ENCODE measurements at regions not wholly inside any gene's neighbourhood (a gene's known extent, or its start where the extent isn't known, plus 50 kb on each side); places are given as distances from the start of the nearest gene placed in this dataset.
"Not testable (repeated sequence)": the region's sequence is repeated elsewhere in the genome, so short reads cannot be mapped to it uniquely, and the experiment has no call there.

DNA sequence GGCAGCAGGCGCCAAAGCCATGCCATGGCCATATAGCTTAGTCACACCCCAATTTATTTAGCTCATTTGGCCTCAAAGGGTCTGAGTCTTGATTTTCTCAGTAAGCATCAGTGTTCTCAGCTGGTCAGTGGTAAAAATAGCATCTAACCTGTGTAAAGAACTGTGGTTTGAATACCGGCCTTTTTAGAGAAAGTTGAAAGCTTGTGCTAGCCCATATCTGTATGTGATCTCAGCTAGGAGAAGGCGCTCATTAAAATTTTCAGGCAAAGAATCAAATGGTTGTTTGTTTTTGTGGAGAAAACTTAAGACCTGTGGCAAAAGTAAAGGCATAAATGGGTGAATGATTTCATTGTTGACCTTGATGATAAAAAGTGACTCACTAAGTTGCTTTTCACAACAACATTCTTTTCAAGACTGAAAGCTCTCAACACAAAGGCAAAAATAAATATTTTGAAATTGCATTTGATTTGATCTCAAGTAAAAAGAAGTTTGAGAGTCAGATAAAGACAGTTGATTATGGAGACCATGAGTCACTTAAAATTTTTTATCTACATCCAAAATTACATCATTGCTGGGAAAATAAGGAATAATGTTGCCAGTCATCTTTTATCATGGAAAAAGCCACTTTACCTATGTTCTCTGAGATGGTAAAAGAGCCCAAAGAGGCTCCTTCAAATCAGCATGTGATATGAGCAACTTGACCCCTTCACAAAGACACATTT, 128.5 kb upstream of the RGS6 start:
- ChIA-PET CTCF (no interaction called here), POLR2A (no interaction called here)

DNA sequence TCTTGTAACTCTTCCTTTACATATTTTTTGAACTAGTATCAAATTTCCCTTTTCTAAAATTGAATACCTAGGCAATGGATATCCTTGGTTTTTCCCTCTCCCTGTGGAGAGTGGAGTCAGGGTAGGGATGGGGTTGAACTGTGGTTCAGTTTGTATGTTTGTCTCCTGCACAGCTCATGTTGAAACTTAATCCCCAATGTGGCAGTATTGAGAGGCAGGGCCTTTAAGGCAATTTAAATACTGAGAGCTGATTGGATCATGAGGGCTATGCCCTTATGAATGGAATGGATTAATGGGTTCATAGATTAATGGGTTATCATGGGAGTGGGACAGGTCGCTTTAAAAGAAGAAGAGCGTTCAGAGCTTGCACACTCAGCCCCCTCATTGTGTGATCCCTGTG, 127.2 kb upstream of the RGS6 start:
- ChIA-PET POLR2A (no interaction called here), CTCF (no interaction called here)

DNA sequence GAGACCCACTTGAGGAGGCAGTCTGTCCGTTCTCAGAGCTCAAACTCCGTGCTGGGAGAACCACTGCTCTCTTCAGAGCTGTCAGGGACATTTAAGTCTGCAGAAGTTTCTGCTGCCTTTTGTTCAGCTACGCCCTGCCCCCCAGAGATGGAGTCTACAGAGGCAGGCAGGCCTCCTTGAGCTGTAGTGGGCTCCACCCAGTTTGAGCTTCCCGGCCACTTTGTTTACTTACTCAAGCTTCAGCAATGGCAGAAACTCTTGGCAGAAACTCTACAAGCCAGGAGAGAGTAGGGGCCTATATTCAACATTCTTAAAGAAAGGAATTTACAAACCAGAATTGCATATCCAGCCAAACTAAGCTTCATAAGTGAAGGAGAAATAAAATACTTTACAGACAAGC, 125.2 kb upstream of the RGS6 start:
- POLR2A ChIA-PET, CTCF ChIA-PET: not testable (repeated sequence)

DNA sequence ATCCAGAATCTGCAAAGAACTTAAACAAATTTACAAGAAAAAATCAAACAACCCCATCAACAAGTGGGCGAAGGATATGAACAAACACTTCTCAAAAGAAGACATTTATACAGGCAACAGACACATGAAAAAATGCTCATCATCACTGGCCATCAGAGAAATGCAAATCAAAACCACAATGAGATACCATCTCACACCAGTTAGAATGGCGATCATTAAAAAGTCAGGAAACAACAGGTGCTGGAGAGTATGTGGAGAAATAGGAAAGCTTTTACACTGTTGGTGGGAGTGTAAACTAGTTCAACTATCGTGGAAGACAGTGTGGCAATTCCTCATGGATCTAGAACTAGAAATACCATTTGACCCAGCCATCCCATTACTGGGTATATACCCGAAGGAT, 121.4 kb upstream of the RGS6 start:
- CTCF ChIA-PET, POLR2A ChIA-PET: not testable (repeated sequence)

DNA sequence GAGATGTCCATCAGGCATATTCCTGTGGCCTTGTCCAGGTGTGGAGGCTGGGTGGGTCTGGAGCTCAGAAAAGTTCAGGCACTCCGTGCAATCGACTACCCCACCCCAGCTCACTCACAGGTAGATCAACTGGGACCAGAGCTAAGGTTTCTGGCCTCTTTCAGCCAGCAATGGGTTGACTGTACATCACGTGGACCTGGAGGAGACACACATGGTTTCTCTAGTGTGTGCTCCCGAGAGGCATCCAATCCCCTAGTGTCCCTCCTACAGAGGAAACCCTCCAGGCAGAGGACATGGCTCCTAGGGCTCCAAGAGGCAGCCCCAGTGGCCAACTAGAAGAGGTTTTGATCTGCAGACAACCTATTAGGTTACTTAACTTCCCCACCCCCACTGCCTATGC, 119.5 kb upstream of the RGS6 start:
- POLR2A ChIA-PET = no interaction called here
- CTCF ChIA-PET = no interaction called here

DNA sequence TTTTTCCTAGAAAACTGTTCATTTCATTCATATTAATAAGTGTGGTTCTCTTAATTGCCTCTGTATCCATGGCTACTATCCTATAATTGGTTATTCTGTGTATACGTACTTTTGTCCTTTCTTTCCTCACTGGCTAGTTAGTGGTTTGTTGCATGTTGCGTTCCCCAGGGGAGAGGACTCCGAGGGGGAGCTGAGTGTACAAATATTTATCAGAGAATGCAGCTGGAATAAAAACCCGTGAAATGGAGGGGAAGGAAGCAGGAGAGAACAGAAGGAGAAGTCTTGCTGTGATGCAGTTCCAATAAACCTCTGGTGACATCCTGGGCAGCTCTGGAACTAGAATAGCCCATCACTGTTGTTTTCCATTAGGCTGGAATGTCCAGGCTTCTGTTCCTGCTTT, 117.1 kb upstream of the RGS6 start:
- ChIA-PET CTCF (no interaction called here), POLR2A (no interaction called here)

DNA sequence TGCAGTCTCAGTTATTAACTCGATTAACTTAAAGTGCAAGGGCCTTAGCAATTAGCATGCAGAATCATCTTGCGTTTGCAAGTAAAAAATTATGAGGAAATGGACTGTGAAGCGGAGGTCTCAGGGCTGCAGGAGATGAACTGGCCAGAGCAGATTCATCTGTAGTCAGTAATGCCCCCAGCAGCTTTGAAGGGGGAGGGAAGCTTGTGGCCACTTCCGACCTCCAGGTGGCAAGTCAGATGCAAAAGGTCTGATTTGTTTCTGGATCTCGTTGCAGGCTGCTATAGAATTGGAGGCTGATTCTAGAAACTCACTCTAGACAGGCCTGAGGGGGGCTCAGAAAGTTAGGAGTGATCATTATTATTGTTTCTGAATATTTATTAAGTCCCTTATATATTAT, 107.4 kb upstream of the RGS6 start:
- POLR2A ChIA-PET = no interaction called here

DNA sequence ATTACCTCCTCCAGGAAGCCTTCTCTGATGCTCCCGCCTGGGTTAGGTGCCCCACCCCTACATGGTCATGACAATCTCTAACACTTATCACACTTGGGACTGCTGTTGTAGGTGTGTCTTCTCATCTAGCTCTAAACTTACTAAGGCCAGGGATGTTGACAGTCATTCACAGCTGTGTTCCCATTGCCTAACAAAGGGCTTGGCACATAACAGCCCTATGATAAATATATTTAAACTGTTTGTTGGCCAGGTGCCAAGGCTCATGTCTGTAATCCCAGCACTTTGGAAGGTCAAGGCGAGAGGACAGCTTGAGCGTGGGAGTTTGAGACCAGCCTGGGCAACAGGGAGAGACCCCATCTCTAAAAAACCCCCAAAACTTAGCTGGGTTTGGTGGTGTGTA, 98.8 kb upstream of the RGS6 start:
- ChIA-PET POLR2A (no interaction called here), CTCF (interaction anchor here (1.3 kb wide), 1 partner anchor 22 kb away, joined by 4 read pairs; no protein-coding TSS in a partner anchor)

More for the DNA sequence above, 107.4 kb upstream of the RGS6 start:
- CTCF ChIA-PET = no interaction called here

DNA sequence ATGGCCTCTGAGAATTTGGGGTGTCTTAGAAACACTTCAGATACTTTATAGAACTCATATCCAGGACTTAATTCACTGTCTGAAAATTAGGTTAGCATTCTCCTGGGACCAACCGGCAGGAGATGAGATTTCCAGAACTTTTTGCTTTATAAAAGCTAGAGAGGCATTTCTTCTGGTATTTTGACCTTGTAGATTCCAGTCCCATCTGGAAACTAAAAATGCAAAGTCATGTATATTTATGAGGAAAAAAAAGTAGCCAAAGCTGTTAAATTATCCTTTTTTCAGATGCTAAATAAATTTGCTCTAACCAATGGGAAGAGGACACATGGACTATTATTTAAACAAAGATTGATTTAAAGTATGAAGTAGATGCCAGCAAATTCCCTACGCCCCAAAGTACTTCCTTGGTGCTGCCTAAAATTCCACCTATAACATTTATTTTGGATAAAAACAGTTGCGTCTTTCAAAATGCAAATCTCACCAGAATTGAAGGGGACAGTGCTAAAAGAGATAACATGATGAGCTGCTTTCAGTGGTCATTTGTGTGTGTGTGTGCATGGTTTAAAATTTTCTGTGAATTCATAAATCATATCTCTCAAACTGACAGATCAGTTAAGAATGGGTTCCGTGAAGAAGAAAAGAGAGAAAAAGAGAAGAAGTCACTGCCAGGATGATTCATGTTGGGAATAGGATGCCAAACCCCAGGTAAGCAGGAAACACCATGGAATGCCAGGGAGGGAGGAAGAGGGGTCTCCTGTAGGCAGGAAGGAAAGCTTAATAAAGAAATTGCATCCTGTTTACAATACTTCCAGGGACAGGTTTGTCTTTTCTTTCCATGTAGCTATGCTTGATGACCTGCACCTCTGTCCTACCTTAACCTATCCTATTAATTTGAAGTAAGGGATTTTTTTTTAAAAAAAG, 97.7 kb upstream of the RGS6 start:
- POLR2A ChIA-PET = interaction anchor here (0.6 kb wide), 1 partner anchor 93 kb away, joined by 4 read pairs; no protein-coding TSS in a partner anchor
- CTCF ChIA-PET = interaction anchor here (1.3 kb wide), 1 partner anchor 21 kb away, joined by 4 read pairs; no protein-coding TSS in a partner anchor

DNA sequence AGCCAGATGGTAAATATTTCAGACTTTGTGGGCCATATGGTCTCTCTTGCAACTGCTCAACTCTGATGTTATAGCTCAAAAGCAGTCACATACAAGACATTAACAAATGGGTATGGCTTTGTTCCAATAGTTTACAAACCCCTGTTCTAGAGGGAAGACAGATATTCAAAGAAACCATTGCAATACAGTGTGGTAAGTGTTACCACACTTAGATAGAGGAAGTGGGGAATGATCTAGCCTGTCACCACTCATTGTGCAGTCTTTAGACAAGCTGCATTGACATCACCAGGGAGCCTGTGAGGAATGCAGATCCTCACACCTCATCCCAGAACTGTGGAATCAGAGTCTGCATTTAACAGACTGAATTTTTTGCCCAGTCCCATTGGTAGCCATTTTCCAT, 80.0 kb upstream of the RGS6 start:
- ChIA-PET CTCF (no interaction called here), POLR2A (no interaction called here)

DNA sequence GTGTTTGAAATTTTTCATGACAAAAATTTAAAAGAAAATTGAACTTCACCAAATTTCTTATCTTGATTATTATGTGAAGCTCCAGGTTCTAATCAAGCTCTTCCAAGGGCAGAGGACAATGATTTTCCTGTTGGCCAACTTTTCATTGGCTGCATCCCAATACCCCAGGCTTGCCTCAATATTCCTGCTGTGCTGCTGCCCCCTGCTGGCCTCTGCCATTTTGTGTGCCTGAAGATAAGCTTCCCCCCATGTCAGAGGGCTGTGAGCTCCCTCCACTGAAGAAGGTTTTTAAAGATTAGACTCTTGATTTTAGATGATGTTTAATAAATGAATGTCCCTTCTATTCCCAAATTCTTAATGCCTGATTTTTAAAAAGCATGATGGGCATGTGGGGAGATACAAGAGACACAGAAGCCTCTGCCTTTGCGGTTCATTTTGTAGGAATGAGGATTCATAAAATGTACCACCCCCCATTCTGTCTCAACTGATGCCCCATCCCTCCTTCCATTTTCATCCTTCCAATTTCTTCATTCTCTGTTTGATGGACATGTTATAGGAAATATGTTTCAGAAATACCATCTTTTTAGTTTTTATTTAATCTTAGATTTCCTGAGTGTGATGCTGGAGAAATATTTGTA, 76.7 kb upstream of the RGS6 start:
- ChIA-PET POLR2A (no interaction called here), CTCF (interaction anchor here (0.6 to 1.0 kb wide), 6 partner anchors 12 to 751 kb away, joined by 3 to 5 read pairs (median 4); no protein-coding TSS in a partner anchor)

DNA sequence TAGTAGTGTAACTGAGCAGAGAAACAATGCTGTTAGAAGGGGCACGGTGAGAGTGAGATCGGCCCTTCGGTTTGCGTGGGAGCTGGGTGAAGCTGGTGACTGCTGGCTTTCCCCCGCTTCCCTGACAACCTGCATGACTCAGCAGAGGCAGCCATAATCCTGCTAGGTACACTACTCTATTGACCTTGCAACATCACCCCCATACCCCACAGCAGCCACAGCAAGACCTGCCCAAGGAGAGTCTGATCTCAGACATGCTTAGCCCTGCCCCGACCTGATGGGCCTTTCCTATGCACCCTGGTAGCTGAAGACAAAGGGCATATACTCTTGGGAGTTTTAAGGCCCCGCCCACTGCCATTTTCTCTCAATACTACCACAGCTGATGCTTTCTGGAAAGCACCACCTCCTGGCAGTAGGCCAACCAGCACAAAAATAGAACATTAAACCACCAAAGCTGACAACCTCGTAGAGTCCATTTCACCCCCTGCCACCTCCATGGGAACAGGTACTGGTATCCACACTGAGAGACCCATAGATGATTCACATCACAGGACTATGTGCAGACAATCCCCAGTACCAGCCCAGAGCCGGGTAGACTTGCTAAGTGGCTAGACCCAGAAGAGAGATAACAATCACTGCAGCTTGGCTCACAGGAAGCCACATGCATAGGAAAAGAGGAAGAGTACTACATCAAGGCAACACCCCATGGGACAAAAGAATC, 75.9 kb upstream of the RGS6 start:
- CTCF ChIA-PET = no interaction called here
- POLR2A ChIA-PET = no interaction called here

DNA sequence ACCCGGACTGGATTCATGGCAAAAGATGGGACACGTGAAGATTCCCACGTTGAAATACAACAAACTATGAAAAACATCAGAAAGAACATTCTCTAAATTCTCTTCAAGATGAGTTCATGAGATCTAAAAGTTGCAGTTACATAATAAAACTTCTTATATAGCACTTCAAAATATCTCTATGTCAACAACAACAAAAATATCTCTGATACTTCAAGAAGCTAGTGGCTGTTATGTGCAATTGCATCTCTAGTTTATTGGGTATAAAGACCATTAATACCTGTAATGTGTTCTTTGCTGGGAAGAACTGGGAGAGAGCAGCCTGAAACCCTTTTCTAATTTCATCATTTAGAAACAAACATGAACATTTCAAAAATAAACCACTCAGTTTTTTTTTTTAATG, 69.2 kb upstream of the RGS6 start:
- ChIA-PET CTCF (no interaction called here), POLR2A (no interaction called here)

DNA sequence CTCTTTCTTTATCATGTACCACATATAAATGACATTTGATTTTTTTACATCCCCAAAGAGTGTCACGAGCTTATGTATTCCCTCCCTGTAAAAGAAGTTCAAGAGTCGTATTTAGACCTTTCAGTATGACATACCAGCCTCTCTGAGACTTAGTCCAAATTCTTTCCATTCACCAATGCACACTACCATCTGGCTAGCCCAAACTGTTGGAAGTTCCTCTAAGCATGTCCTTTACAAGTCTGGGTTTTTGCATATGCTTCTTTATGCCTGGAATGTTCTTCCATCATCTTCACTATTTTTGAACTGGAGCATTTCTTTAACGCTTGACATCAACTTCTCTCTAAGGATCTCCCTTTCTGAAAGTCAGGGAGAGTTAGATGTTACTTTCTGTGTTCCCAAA, 68.5 kb upstream of the RGS6 start:
- ChIA-PET POLR2A (no interaction called here), CTCF (no interaction called here)

Measured in activated CD8-positive, alpha-beta memory T cell treated with anti-CD3 and anti-CD28 coated beads for 36 hours (primary cell).